ENCODE measurements at regions not wholly inside any gene's neighbourhood (a gene's known extent, or its start where the extent isn't known, plus 50 kb on each side); places are given as distances from the start of the nearest gene placed in this dataset.

DNA sequence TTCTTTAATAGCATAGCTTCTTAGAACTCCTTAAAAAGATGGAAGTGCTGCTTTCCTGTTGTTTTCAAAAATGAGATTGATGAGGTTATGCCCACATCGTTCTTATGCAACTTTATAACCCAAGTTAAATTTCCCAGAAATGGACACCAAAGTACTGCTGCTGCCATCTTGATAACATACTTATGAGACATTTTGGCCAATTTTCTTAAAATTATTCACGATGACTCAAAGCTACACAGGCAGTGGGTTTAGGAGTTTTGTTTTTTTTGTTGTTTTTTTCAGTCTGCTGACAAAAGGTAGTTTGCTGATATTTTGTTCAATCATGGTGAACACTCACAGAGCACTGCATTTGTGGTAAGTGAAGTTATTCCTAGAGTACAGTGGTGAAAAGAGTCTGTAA, 54.9 kb upstream of the RFC3 start:
- Histone ChIP-seq H3K36me3 (no peaks in the 10 kb centered on the region), H3K4me3 (ENCODE audit: low read depth in 1 of 2, low read length in 1 of 2) (no peak overlapping the region)
- TF ChIP-seq, protein P1, sequence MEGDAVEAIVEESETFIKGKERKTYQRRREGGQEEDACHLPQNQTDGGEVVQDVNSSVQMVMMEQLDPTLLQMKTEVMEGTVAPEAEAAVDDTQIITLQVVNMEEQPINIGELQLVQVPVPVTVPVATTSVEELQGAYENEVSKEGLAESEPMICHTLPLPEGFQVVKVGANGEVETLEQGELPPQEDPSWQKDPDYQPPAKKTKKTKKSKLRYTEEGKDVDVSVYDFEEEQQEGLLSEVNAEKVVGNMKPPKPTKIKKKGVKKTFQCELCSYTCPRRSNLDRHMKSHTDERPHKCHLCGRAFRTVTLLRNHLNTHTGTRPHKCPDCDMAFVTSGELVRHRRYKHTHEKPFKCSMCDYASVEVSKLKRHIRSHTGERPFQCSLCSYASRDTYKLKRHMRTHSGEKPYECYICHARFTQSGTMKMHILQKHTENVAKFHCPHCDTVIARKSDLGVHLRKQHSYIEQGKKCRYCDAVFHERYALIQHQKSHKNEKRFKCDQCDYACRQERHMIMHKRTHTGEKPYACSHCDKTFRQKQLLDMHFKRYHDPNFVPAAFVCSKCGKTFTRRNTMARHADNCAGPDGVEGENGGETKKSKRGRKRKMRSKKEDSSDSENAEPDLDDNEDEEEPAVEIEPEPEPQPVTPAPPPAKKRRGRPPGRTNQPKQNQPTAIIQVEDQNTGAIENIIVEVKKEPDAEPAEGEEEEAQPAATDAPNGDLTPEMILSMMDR (IDR thresholded peaks at IDR 0.05): no peak

DNA sequence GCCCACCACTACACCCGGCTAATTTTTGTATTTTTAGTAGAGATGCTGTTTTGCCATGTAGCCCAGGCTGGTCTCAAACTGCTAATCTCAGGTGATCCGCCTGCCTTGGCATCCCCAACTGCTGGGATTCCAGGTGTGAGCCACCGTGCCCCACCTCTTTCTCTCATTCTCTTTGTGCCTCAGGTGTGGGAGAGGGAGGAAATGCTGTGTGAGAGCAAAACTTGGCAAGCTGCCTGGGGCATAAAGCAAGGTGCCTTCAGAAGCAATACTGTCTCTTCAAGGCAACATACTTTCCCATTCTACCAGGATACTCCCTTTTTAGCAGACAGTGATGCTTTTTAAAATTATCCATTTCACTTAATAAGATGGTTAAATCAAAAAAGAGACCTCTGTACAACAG, 53.2 kb upstream of the RFC3 start:
- Histone ChIP-seq H3K36me3 (no peaks in the 10 kb centered on the region), H3K27me3 (no peaks in the 10 kb centered on the region), H3K4me1 (ENCODE audit: control insufficient read depth in 1 of 2, insufficient read depth in 1 of 2, low read depth in 1 of 2, low read length in 1 of 2) (no peaks in the 10 kb centered on the region), H3K9me3 (no peaks in the 10 kb centered on the region), H3K4me3 (ENCODE audit: low read depth in 1 of 2, low read length in 1 of 2) (no peak overlapping the region), H3K27ac (no peak overlapping the region)
- TF ChIP-seq, protein P1 (IDR thresholded peaks at IDR 0.05): no peak

More for the DNA sequence above, 54.9 kb upstream of the RFC3 start:
- Histone ChIP-seq H3K9me3 (no peaks in the 10 kb centered on the region), H3K27me3 (no peaks in the 10 kb centered on the region), H3K4me1 (ENCODE audit: control insufficient read depth in 1 of 2, insufficient read depth in 1 of 2, low read depth in 1 of 2, low read length in 1 of 2) (no peaks in the 10 kb centered on the region), H3K27ac (no peak overlapping the region)

DNA sequence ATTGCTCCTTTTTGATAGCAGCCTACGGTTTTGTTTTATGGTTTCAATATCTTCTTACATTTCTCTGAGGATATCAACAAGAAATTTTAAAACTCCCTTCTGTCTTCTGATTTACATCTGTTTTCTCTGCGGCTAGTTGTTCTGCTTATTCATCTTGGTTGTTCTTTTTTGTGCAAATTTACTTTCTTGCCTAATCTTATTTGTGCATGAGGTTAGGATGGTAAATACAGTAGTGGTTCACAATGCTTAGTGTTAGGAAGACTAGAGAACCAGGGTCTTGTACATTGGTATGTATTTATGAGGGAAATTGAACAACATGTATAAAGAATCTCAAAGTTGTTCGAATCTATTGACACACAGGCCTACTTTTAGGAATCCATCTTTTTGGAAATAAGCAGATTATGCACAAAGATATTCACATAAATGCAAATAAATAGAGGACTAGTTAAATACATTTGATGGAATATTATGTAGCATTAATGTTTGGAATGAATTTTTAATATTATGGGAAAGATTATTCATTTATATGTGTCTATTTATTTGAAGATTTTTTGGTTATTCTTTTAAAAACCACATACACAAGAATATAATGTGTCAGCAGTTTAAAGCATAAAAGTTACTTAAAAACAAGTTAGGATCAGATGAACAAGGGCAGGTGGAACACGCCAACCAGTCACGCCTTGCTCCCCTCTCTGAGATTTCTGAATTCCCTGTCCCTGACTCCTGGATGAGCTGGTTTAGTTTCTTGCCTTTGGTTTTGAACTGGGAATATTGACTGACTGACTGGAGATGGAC, 51.4 kb upstream of the RFC3 start:
- TF ChIP-seq, protein P1 (IDR thresholded peaks at IDR 0.05): no peak
- H3K4me1 ChIP-seq (ENCODE audit: control insufficient read depth in 1 of 2, insufficient read depth in 1 of 2, low read depth in 1 of 2, low read length in 1 of 2): no peaks in the 10 kb centered on the region
- no peak overlapping the region for H3K27ac ChIP-seq
- H3K4me3 ChIP-seq (ENCODE audit: low read depth in 1 of 2, low read length in 1 of 2): no peak overlapping the region
- no peaks in the 10 kb centered on the region for H3K9me3 ChIP-seq
- no peaks in the 10 kb centered on the region for H3K36me3 ChIP-seq
- H3K27me3 ChIP-seq: no peaks in the 10 kb centered on the region

DNA sequence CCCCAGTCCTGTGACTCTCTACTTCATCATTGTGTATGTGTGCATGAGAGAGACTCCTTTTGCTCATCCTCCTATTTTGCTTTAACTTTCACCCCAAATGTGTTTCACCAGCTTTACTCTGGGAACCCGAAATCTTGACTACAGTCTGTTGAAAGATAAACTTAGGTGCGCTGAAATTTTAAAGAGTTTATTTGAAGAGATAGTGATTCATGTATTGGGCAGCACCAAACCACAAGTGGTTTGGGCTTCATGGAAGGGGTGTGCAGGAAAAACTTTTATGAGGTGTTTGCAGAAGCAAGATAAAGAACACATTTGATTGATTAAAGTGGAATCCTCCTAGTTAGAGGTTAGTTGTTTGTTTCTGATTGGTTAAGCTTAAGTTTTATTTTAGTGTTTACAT, 50.8 kb upstream of the RFC3 start:
- Histone ChIP-seq H3K4me3 (ENCODE audit: low read depth in 1 of 2, low read length in 1 of 2) (no peak overlapping the region), H3K9me3 (no peaks in the 10 kb centered on the region)
- TF ChIP-seq, protein P1 (IDR thresholded peaks at IDR 0.05): no peak

More for the DNA sequence above, 50.8 kb upstream of the RFC3 start:
- Histone ChIP-seq H3K27me3 (no peaks in the 10 kb centered on the region), H3K36me3 (no peaks in the 10 kb centered on the region), H3K27ac (no peak overlapping the region), H3K4me1 (ENCODE audit: control insufficient read depth in 1 of 2, insufficient read depth in 1 of 2, low read depth in 1 of 2, low read length in 1 of 2) (no peaks in the 10 kb centered on the region)

Measured in neutrophil (primary cell).